ENCODE measurements at regions not wholly inside any gene's neighbourhood (a gene's known extent, or its start where the extent isn't known, plus 50 kb on each side); places are given as distances from the start of the nearest gene placed in this dataset.

- TF ChIP-seq CTCF (IDR thresholded peaks at IDR 0.05; ENCODE audit: extremely low read depth in 1 of 2, insufficient read depth in 1 of 2, low read depth in 1 of 2, low read length in 2 of 2) (no peak), POLR2A (IDR thresholded peaks at IDR 0.05; ENCODE audit: low read depth, low read length) (no peak), EZH2 (IDR thresholded peaks at IDR 0.05; ENCODE audit: borderline replicate concordance, low read depth, low read length, severe bottlenecking) (no peak), POLR2AphosphoS5 (IDR thresholded peaks at IDR 0.05; ENCODE audit: insufficient read depth, low read depth, low read length) (no peak), JUN (IDR thresholded peaks at IDR 0.05; ENCODE audit: borderline replicate concordance, insufficient read depth, insufficient read length, low read depth) (no peak)
Observed at GRCh38 chr6:10051283-10051682, 363.6 kb downstream of the TFAP2A start.
